ENCODE measurements at regions not wholly inside any gene's neighbourhood (a gene's known extent, or its start where the extent isn't known, plus 50 kb on each side); places are given as distances from the start of the nearest gene placed in this dataset.

DNA sequence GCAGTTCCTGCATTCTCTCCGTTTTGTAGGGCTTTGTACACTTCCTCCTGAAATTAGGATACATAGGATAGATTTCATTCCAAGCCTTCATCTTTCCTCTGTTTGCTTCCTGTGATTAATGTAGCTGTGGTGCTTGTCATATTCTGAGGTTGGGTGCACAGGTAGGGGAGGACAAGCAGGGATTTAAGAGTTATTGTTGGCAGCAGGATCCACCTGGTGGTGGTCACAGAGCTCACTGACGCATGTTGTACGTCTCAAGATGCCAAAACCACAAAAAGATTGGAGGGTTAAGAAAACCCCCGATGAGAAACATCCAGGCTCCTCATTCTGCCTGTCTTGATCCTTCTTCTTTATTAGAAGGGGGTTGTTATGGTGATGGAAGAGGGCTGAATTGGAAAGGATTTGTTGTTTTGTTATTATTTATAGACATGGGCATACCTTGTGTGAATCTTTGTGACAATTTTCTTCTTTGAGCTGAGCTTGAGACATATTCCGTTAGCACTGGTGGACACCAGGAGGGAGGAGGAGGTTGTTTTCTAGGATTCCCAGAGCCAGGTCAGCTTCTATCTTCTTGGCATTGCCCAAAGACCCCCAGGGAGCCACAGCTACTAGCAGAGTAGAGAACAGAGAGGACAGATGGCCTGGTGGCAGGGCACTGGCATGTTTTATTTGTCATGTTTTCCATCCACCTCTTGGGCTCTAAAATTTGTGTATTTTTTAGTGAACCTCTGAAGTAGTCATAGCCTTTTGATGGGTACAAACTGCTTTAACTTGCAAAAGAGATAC is 57.7 kb upstream of the LARS2 start:
- DNase-seq = no peak

GRCh38 chr3:45332493-45332892 is 55.9 kb upstream of the LARS2 start:
- DNase-seq = no peak

DNA sequence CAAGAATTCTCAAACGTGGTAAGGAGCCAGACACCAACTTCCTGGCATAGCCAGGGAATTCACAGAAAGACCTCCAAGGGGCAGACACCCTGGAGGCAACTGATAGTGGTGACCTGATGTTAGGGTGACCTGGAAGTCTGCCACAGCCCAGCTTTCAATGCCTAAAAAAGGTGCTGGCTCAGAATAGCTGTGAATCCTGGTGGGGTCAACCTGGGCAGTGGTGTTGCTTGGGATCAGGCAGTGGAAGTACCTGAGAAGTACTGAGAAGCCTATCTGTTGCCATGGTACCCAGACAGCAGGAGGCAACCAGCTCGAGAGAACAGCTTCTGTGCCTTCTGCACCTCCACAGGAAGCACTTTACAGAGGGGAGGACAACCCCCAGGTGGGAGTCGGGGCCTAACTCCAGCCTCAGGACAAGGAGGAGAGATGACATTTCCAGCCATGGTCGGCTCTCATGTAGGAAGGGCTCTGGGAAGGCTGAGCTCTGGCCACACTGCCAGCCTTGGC is 55.4 kb upstream of the LARS2 start:
- no peak for DNase-seq

DNA sequence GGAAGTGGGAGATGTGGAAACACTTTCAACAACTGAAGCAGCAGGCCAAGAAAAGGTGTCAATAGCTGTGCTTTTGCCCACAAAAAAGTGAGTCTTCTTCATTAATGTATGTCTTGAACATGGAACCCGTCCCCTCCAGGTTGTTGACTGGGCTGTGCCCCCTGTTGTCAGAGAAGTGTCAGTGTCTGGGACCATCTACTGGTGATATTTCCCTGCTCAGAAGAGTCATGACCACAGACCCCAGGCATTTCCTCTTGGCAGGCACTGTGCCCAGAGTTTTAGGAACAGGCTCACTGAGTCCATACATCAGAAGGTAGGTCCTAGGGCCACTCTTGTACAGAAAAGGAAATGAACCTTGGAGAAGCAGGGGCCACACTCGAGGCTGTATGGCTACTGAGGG is 54.8 kb upstream of the LARS2 start:
- no peak for DNase-seq

GRCh38 chr3:45337839-45338470 is 50.4 kb upstream of the LARS2 start:
- no peak for DNase-seq
